GM19023 (cell line): ENCODE measurements at regions not wholly inside any gene's neighbourhood (a gene's known extent, or its start where the extent isn't known, plus 50 kb on each side); places are given as distances from the start of the nearest gene placed in this dataset.
A peak's percentile ranks its signal among the peaks of the same experiment; 100 is the strongest.

Source experiments
- ATAC-seq: cut with Tn5 transposase; IDR thresholded peaks from one replicate; pipeline ENCODE4 v1.9.1; 2021; ENCODE audit warnings: mild to moderate bottlenecking, moderate library complexity; ENCODE audit not compliant: unreplicated experiment

DNA sequence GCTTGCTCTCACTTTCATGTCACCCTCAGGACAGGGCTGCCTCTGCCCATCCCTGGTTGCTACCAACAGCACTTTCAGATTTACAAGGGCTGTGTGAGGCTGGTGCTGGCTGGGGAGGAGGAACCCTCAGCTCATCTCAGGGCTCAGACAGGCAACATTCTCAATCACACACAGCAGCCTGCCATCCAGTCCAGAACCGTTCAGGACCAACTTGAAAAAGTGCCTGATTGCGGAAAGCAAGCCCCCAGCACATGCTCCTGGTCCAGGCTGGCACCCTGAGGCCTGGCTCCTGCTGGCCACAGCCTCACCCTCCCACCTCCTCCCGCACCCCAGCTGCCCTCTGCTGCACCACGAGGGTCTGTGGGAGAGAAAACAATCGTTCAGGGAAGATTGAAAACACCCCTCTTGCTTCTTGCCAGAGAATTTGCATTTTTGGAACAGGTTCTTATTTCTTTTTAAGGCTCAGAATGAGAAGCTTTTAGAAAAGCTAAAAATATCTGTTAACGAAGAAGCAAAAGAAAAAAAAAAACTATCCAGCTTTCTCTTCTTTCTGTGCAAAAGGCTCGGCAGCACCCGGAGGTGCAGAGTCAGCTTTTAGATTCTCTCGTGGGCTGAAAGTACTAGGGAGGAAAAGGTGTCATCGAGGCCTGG is 403.8 kb upstream of the ID2 start:
- ATAC-seq = no peak

DNA sequence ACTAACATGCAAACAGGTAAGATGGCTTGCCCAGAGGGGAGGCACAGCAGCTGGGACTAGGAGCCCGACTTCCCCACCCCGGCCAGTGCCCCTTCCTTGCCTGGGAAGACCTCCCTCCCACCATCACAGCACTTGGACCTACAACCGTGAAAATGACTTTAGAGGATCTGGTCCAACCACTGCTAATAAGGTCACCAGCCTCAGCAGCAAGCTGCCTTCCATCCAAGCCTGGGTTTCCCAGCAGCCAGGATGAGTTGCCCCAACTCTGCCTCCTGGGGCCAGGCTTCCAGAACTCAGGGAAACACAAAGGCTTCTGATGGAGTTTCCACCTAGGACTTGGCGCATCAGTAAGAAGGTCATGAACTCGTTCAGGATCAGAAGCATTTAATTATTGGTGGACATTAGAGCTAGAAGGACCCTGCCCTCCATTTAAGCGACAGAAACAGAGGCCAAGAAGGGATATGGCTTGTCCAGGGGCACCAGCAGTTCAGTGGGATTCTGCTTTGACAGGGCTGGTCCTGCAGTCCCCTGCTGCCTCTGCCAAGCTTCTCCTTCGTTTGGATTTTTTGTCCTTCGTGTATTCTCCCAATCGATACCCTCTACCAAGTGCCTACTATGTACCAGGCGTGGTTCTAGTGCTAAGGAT is 403.0 kb upstream of the ID2 start:
- no peak for ATAC-seq

DNA sequence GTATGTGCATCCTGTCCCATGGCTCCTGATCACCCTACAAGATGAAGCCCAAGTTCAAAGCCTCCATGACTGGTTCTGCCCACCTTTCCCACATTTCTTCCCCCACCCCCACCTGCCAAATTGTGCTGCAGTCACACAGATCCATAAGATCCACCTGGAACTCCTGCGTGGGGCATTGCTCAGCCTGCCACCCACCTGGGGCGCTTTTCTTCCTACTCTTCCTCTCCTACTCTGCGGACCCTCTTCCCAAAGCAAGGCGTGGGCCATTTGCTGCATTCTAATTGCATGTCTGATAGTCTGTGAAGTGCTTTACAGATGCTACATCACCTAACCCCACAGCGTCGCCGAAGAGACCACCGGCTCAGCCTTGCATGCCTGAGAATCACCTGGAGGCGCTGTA is 402.4 kb upstream of the ID2 start:
- no peak for ATAC-seq

DNA sequence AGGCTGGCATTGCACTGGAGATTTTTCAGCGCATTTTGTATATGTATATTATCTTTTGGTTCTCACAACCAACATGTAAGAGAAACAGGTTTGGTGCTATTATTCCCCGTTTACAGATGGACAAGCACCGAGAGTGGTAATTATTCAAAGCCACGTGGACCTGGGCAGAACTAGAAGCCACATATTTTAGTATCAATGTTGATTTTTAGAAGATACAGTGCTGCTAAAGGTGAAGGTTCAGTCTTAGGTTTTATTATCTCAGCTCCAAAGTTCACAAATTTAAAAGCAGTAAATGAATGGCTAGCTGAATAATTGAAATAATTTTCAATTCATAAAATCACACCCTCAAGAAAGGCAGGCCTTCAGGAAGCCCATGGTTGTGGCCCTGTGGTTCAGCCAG is 400.6 kb upstream of the ID2 start:
- no peak for ATAC-seq

DNA sequence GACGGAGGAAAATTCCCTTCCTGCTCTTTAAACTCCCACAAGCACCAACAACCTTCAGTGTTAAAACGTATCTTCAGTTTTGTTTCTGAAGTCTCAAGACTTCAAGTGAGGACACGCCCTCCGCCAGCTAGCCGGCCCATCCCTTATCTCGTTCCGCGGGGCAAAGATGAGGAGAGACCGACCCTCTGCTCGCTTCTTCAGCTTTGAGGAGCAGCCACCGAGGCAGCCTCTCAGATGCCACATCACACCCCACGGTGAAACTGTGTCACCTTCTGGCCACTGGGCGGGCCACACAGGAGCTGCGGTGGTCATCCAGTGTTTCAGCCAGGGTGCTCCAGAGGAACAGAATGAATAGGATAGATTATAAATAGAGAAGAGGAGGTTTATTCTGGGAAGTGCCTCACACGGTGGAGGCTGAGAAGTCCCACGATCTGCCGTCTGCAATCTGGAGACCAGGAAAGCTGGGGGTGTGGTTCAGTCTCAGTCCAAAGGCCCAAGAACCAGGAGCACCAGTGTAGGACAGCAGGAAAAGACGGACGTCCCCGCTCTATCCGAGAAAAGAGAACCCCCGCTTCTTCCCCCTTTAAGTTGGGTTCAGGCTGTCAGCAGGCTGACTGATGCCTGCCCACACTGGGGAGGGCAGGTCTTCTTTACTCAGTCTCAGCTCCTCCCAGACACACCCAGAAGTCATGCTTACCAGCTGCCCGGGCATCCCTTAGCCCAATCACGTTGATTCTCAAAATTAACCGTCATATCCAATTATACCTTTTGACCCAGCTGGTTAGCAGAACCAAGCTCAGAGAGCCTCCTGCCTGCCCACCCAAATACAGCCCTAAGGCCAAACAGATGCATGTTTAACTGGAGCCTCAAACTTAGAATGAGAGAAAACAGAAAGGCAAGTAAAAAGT is 399.7 kb upstream of the ID2 start:
- no peak for ATAC-seq

DNA sequence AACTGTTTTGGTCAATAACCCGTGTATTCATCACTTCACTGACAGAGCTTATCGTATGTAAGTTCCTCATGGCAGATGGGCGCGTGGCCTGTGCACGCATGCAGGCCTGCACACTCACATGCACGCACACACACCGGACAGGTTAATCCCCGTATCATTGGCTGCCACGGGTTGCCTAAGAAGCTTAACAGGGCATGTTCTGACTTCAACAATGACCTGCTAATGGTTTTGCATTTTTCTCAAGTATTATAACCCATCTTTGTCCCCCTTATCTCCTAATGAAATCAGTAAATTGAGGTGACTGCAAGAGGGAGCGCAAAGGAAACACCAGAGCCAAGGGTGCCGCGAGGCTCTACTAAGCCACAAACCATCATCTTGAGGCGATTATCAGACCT is 399.0 kb upstream of the ID2 start:
- no peak for ATAC-seq

DNA sequence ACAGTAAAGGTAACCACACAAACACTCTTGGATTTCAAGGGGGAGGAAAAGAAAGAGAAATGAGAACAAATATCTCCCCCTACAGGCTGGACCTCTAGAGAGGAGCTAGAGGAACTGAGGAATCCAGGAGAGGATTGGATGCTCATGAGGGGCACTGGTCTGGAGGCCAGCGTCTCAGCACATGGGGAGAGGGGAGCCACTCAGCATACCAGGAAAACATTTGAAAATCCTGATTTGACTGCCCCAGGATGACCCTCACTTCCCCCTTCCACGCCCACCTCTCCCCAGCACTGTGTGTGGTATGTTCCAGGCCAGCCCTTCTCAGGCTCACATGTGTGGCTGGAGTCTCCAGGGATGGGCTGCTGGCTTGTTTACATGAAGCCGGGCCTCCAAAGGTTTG is 396.8 kb upstream of the ID2 start:
- no peak for ATAC-seq

DNA sequence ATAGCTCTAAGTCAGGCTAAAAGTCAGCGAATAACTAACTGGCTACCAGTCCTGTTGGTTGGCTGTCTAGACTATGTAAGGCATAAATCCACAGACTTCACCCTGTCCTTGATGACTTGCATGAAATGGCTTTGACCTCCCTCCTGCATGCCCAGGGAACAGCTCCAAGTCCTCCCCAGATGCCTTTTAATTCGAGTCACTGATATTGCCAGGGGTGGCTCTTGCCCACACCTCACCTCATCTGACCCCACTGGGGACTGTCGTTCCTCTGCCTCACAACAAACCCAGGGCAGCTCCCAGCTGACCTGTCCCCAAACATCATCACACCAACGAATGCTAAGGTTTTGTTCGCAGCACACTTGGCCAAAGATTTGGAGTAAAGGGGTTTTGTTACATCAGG is 396.0 kb upstream of the ID2 start:
- no peak for ATAC-seq

DNA sequence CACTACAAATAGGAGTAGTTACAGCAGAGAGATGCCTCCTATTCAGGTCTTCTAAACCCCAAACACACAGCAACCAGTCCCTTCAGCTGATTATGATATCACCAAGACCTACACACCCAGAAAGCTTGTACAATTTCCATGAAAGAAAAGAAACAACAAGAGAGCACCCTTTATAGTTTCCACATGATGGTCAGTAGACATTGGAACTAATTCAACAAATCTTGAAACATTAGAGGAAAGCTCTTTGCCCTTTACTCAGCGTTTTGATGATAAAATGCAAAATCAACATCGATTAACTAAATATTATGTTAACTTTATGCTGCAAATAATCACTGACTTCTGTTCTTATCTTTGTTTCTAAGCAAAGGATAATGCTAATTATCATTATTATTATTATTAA is 393.6 kb upstream of the ID2 start:
- no peak for ATAC-seq

DNA sequence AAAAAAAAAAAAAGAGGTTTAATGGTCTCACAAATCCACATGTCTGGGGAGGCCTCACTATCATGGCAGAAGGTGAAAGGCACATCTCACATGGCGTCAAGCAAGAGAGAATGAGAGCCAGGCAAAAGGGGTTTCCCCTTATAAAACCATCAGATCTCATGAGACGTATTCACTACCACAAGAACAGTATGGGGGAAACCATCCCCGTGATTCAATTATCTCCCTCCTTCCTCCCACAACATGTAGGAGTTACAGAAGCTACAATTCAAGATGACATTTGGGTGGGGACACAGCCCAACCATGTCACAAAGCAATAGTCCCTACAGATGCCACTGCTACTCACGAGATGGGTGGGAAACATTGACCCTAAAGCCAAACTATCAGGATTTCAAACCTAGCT is 392.7 kb upstream of the ID2 start:
- no peak for ATAC-seq

DNA sequence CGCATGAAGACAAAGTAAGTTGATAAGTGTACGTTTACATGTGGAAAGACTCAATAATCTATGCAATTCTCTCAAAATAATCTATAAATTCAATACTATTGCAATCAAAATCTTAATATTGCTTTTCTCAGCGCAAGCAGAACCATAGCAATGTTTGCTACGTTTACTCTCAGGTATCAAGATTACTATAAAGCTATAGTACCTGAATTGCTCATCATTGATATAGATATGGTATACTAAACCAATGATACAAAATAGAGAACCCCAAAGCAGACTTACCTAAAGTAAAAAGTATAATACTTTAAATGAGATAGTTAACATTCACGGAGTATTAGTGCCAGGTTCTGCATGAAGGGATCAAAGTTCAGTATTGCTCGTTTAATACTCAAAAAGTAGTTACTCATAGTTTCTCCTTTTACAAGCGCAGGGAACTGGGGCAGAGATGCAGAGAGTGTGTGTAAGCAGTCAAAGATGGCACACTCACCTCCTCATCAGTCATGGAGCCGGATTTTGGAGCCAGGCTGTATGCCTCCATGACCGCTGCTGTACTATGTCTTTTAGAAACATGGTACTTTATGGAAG is 391.0 kb upstream of the ID2 start:
- no peak for ATAC-seq

DNA sequence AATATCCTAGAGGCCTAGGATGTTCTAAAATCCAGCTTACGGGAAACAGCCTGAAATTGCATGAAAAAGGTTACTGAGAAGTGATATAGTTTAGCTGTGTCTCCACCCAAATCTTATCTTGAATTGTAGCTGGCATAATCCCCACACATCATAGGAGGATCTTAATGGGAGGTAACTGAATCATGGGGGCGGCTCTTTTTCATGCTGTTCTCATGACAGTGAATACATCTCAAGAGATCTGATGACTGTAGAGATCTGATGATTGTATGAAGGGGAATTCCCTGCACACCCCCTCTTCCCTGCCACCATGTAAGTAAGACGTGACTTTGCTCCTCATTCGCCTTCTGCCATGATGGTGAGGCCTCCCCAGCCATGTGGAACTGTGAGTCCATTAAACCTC is 385.6 kb upstream of the ID2 start:
- no peak for ATAC-seq

DNA sequence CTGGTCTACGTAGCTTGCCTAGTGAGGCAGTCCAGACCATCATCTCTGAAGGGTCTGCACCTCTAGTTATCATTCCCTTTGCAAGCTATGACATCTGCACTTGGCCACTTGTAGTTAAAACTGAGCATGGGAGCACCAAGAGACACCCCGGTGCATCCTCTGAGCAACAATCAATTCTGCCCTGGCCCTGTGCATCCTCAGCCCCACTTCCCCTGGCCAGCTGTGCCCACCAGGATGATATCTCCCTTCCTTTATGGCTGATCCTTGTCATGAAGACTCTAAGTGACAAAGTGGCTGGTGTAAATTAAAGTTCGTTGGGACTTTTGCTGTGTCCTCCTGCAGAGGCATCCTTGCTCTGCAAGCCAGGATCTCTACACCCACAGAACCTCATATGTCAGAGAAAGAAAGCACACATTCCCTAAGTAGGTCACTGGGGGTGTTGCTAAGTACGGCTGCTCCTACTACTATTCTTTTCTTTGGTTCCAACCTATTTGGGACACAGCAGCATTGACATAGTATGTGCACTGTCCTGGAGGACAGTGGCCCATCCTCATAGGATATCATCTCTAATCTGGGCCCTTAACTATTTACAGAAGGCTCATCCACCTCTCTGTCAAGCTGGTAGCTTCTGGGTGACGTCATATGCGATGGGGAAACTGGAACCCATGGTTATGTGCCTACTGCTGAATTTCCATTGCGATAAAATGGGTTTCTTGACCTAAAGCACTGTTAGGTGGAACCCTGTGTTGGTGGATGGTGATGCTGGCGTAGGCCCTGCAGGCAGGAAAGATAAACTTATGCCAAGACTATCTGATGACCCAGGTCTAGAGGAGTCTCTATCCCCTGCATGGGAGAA is 384.3 kb upstream of the ID2 start:
- ATAC-seq = no peak

DNA sequence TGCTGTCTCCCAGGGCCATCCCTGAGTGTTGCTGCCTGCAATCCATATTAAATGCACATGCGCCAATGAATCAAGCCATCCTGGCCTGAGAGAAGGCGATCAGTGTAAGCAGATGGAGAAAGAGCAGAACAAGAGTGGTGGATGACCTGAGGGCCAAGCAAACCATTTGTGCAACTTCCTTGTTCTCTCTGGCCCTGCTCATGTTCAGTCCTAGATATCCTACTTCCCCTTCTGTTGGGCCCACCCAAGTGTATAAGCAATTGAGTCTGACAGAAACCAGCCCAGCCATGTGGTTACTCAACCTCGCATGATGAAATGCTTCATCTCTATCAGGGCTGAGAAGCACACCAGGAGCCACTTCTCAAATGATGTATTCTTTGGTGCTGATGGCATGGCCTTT is 383.1 kb upstream of the ID2 start:
- ATAC-seq = no peak

DNA sequence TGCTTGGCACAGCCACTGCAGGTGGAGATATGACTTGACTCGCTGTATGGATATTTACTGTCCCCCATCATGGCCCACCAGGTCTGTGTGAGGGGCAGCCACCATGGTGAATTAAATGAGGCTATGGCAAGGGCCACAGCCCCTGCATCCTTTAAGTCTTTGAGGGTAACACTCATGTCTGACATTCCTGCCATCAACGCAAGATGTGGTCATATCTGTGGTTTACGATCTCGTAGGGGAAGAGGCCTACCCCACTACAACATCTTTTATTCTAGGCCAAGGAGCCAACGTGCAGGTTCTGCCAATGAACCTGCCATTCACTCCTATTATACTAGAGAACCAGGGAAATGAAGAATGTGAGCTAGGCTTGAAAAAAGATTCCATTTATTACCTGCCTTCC is 381.6 kb upstream of the ID2 start:
- ATAC-seq = no peak

DNA sequence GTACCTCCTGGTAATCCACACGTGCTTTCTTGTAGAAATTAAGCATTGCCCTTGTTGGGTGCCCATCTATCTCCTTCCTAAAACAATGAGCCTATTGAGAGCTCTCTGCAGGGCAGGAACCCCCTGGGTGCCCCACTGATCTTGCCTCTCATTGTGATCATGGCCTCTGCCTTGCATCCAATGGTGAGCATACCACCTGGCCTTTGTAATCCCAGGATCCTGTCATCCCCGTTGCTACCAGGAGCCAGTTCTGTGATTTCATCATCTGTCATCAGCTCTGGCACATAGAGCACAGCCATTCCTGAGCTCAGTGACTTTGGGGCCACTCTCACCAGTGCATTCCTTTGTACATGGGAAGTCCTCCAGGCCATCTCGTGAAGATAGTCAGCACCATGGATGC is 381.0 kb upstream of the ID2 start:
- no peak for ATAC-seq

DNA sequence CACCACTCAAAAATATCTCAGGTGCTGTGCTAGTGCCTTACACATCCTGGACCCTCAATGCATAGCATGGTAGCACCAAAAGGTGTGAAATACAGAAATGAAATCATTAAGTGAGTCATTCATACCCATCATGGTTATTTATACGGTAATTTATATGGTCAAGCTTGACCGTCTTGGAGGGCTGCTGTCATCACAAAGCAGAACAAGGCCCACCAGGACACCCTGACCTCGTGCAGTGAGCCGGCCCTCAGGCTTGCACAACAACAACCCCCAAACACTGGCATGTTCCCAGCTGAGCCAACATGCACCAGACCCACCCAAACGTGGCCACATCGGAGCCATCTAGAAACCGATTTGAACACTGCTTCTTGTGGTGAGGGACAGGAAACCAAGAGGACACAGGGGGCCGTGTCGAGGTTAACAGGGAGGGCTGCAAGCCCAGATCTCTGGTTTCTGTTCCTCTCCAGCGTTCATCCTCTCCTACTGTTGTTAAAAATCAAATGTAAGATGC is 378.5 kb upstream of the ID2 start:
- peak; percentile 72 for ATAC-seq

DNA sequence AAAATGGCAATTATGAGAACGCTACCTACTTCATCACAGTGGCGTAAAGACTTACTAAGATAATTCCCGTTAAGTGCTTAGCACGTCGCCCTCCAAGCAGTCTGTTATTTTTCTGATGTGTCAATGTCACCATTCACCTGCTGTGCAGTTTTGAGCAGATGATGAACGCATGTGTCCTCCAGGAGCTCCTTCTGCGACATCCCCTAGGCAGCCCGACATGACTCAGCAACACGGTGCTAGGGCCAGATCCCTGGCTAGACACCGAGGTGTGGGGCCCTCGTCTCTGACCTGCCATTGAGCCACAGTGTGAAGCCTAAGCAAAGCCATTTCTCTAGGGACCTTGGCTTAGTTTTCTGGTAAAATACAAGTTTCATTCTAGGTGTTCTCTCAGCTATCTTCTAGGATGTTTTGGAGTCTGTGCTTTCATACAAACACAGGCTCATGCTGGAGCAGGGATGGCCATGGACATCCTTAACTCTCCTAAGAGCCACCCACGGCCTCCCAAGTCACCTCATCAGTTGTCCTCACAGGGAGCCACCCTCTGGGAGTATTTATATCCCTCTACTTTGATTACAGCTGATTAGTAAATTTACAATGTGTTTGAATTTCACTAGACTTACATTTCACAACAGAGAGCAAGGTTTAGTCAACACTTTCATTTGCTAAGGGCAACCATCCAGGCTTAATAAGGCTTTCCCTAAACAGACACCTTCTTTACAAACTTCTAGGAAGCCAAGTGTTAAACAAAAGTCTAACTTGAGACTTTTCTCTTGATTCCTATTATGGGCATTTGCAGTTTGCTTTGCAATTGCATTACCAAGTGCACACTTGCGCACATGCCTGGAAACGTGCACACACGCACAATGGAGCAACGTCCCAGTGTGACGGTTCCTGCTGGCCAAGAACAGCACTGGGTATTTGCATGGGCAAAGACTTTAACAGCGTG is 376.8 kb upstream of the ID2 start:
- ATAC-seq = no peak

DNA sequence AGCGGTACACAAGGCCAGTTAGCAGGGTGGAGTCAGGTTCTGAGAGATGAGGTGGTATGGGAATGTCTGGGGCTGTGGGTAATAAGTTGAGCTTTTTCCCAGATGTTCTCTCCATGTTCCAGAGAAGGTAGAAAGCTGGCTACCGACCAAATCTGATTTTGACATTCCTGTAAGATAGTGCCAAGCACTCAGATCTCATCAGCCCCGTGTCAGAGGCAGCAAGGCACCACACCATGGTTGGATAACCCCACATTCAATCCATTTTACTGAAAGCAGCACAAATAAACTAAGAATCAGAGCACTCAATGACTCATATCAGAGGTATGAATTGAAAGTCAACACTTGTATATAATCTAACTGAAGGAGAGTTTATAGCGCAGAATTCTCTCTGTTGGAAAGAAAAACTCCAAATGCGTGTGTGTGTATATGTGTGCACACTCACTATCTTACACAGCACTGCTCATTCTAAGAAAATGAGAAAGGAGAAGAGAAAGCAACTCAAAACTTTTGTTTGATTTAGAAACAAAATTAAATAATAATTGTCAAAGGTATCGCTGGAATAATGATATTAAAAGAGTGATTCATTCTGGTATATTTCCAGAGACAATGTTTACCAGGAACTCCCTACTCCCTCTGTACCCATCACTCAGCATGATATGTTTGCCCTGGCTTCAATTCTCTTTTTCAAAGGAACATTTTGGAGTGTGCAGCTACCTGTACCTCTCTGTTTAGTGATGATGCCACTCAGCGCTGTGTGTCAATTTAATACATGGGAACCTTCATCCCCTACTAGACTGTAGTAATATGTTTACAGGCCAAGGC is 375.1 kb upstream of the ID2 start:
- ATAC-seq = no peak
